ENCODE measurements at regions not wholly inside any gene's neighbourhood (a gene's known extent, or its start where the extent isn't known, plus 50 kb on each side); places are given as distances from the start of the nearest gene placed in this dataset.

DNA sequence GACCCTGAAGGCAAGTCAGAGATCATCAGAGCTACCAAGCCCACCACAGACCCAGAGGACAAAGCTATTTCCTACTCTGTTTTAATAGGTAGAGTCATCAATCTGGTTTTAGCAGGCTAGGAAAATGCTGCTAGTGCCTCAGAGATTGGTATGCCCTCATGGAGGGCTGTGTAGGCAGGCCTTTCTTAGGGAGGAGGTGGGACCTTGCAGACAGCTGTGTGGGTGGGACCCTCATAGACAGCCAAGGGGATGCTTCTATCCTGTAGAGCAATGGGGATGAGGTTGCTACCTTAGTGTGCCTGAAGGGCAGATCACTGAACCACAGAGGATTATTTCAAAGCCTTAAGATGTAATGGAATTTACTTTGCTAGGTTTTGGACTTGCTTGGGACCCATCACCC, 534.9 kb upstream of the KLF12 start:
- TF ChIP-seq CTCF (IDR thresholded peaks at IDR 0.05 in 2 of 3, conservative IDR thresholded peaks at IDR 0.05 in 1 of 3; ENCODE audit: control insufficient read depth in 2 of 3, extremely low read depth in 1 of 3, insufficient read depth in 1 of 3, low read depth in 3 of 3, low read length in 3 of 3) (no peak), ESRRA (IDR thresholded peaks at IDR 0.05; ENCODE audit: low read length) (no peak)
- TF ChIP-seq, protein P1, sequence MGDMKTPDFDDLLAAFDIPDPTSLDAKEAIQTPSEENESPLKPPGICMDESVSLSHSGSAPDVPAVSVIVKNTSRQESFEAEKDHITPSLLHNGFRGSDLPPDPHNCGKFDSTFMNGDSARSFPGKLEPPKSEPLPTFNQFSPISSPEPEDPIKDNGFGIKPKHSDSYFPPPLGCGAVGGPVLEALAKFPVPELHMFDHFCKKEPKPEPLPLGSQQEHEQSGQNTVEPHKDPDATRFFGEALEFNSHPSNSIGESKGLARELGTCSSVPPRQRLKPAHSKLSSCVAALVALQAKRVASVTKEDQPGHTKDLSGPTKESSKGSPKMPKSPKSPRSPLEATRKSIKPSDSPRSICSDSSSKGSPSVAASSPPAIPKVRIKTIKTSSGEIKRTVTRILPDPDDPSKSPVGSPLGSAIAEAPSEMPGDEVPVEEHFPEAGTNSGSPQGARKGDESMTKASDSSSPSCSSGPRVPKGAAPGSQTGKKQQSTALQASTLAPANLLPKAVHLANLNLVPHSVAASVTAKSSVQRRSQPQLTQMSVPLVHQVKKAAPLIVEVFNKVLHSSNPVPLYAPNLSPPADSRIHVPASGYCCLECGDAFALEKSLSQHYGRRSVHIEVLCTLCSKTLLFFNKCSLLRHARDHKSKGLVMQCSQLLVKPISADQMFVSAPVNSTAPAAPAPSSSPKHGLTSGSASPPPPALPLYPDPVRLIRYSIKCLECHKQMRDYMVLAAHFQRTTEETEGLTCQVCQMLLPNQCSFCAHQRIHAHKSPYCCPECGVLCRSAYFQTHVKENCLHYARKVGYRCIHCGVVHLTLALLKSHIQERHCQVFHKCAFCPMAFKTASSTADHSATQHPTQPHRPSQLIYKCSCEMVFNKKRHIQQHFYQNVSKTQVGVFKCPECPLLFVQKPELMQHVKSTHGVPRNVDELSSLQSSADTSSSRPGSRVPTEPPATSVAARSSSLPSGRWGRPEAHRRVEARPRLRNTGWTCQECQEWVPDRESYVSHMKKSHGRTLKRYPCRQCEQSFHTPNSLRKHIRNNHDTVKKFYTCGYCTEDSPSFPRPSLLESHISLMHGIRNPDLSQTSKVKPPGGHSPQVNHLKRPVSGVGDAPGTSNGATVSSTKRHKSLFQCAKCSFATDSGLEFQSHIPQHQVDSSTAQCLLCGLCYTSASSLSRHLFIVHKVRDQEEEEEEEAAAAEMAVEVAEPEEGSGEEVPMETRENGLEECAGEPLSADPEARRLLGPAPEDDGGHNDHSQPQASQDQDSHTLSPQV (IDR thresholded peaks at IDR 0.05): no peak
